HFF-Myc (cell line): ENCODE measurements at regions not wholly inside any gene's neighbourhood (a gene's known extent, or its start where the extent isn't known, plus 50 kb on each side); places are given as distances from the start of the nearest gene placed in this dataset.

Source experiments
- DNase-seq: peaks from one replicate; pipeline ENCODE4 v3.0.0-alpha.2; 2011; ENCODE audit warnings: low read depth; ENCODE audit errors: extremely low read depth
- H3K4me3 ChIP-seq: replicated peaks from 2 replicates; pipeline ENCODE4 v1.5.1; 2011; ENCODE audit warnings: low read depth, mild to moderate bottlenecking, control low read depth, low read length
- CTCF ChIP-seq: IDR thresholded peaks from 2 replicates; pipeline ENCODE4 v1.5.1; 2012; ENCODE audit warnings: mild to moderate bottlenecking, low read depth, low read length, control low read depth; ENCODE audit errors: missing control alignments

- H3K4me3 ChIP-seq: no peak overlapping the region
- no peak for TF ChIP-seq CTCF
- no peak for DNase-seq
Measured at GRCh38 chr2:6647046-6647445, 218.7 kb downstream of the CMPK2 start.

GRCh38 chr2:6648596-6649247 lies 217.0 kb downstream of the CMPK2 start:
- TF ChIP-seq CTCF: no peak
- no peak overlapping the region for H3K4me3 ChIP-seq
- DNase-seq: no peak

- no peak for TF ChIP-seq CTCF
- H3K4me3 ChIP-seq: no peak overlapping the region
- no peak for DNase-seq
Measured at GRCh38 chr2:6650311-6650710, 215.4 kb downstream of the CMPK2 start.

- no peak overlapping the region for H3K4me3 ChIP-seq
- TF ChIP-seq CTCF: no peak
- DNase-seq: no peak
Measured at GRCh38 chr2:6652251-6652650, 213.5 kb downstream of the CMPK2 start.

GRCh38 chr2:6653281-6653750 lies 212.4 kb downstream of the CMPK2 start:
- no peak overlapping the region for H3K4me3 ChIP-seq
- DNase-seq: no peak
- TF ChIP-seq CTCF: no peak

GRCh38 chr2:6654279-6654678 lies 211.4 kb downstream of the CMPK2 start:
- no peak for DNase-seq
- no peak overlapping the region for H3K4me3 ChIP-seq
- TF ChIP-seq CTCF: no peak

GRCh38 chr2:6656633-6657032 lies 209.1 kb downstream of the CMPK2 start:
- no peak for DNase-seq
- no peak overlapping the region for H3K4me3 ChIP-seq
- no peak for TF ChIP-seq CTCF
